Skeletal muscle satellite cell (primary cell): ENCODE measurements at regions not wholly inside any gene's neighbourhood (a gene's known extent, or its start where the extent isn't known, plus 50 kb on each side); places are given as distances from the start of the nearest gene placed in this dataset. TPM values are rescaled to one million over a fixed set of nuclear protein-coding genes. Genes with fewer than 3 reads are reported as not detected.

ENCODE experiments used
- small RNA-seq: library from RNA; depleted of rRNA; stranded (forward); fragments of <200 nt; gene quantifications from one replicate; pipeline ENCODE3, GENCODE V24; 2012

Small RNA genes in the stretch of these regions (small RNA-seq; reads per million reads assigned to genes)
- not detected for gene MIR4276
